Ascending aorta (tissue), 2 donors: ENCODE measurements at regions not wholly inside any gene's neighbourhood (a gene's known extent, or its start where the extent isn't known, plus 50 kb on each side); places are given as distances from the start of the nearest gene placed in this dataset.

Source experiments
- DNase-seq, 2 donors: peaks; one replicate each; pipeline ENCODE4 v3.0.0-alpha.2; 2019; ENCODE audit warnings: low spot score in 2 of 2
- H3K27ac ChIP-seq, 2 donors: fragments of 200-600 bp; sonication (generic); one replicate each; pipeline ENCODE4 v1.5.1; 2016 to 2017; ENCODE audit warnings: mild to moderate bottlenecking in 1 of 2
- H3K27me3 ChIP-seq: fragments of 200-600 bp; sonication (generic); one replicate; pipeline ENCODE4 v1.5.1; 2017
- H3K36me3 ChIP-seq, 2 donors: fragments of 200-600 bp; sonication (generic); one replicate each; pipeline ENCODE4 v1.5.1; 2016
- H3K4me1 ChIP-seq, 2 donors: fragments of 200-600 bp; sonication (generic); one replicate each; pipeline ENCODE4 v1.5.1; 2016 to 2017; ENCODE audit warnings: mild to moderate bottlenecking in 1 of 2
- H3K4me3 ChIP-seq, 2 donors: fragments of 200-600 bp; sonication (generic); one replicate each; pipeline ENCODE4 v1.5.1; 2016 to 2017; ENCODE audit warnings: mild to moderate bottlenecking in 1 of 2
- H3K9me3 ChIP-seq, 2 donors: fragments of 200-600 bp; sonication (generic); one replicate each; pipeline ENCODE4 v1.5.1; 2016
- intact Hi-C: fragments of 100-400 bp; cut with DNase I; formaldehyde crosslinking; loops from one replicate; pipeline ENCODE4 v1.15.1; 2023
- TF ChIP-seq, protein P1 (sequence below), 3 experiments: fragments of 200-600 bp in 2 of 3; fragments of 450-650 bp in 1 of 3; sonication (generic) in 2 of 3; IDR thresholded peaks; one replicate each; pipeline ENCODE4 v1.5.1; 2016 to 2019; ENCODE audit warnings: antibody characterized with exemption in 3 of 3, mild to moderate bottlenecking in 1 of 3, moderate library complexity in 1 of 3

- no peak overlapping the region for H3K4me3 ChIP-seq
- H3K27ac ChIP-seq, result no peak overlapping the region
- TF ChIP-seq, protein P1, sequence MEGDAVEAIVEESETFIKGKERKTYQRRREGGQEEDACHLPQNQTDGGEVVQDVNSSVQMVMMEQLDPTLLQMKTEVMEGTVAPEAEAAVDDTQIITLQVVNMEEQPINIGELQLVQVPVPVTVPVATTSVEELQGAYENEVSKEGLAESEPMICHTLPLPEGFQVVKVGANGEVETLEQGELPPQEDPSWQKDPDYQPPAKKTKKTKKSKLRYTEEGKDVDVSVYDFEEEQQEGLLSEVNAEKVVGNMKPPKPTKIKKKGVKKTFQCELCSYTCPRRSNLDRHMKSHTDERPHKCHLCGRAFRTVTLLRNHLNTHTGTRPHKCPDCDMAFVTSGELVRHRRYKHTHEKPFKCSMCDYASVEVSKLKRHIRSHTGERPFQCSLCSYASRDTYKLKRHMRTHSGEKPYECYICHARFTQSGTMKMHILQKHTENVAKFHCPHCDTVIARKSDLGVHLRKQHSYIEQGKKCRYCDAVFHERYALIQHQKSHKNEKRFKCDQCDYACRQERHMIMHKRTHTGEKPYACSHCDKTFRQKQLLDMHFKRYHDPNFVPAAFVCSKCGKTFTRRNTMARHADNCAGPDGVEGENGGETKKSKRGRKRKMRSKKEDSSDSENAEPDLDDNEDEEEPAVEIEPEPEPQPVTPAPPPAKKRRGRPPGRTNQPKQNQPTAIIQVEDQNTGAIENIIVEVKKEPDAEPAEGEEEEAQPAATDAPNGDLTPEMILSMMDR (IDR thresholded peaks at IDR 0.05), result no peak
- DNase-seq, result peak in 1 of 2 donors; percentile 50
- no peaks in the 10 kb centered on the region for H3K27me3 ChIP-seq
- intact Hi-C loops, result no loop called here
- H3K9me3 ChIP-seq, result no peaks in the 10 kb centered on the region
- no peaks in the 10 kb centered on the region for H3K36me3 ChIP-seq
- no peaks in the 10 kb centered on the region for H3K4me1 ChIP-seq
Measured at GRCh38 chr10:128712661-128713400, 586.6 kb upstream of the MKI67 start.

- Histone ChIP-seq H3K4me1 (no peaks in the 10 kb centered on the region), H3K36me3 (no peaks in the 10 kb centered on the region), H3K27ac (no peak overlapping the region), H3K4me3 (no peak overlapping the region), H3K27me3 (no peaks in the 10 kb centered on the region), H3K9me3 (no peaks in the 10 kb centered on the region)
- intact Hi-C loops, result no loop called here
- DNase-seq, result no peak
- TF ChIP-seq, protein P1 (IDR thresholded peaks at IDR 0.05), result no peak
Measured at GRCh38 chr10:128713471-128713870, 587.2 kb upstream of the MKI67 start.

DNA sequence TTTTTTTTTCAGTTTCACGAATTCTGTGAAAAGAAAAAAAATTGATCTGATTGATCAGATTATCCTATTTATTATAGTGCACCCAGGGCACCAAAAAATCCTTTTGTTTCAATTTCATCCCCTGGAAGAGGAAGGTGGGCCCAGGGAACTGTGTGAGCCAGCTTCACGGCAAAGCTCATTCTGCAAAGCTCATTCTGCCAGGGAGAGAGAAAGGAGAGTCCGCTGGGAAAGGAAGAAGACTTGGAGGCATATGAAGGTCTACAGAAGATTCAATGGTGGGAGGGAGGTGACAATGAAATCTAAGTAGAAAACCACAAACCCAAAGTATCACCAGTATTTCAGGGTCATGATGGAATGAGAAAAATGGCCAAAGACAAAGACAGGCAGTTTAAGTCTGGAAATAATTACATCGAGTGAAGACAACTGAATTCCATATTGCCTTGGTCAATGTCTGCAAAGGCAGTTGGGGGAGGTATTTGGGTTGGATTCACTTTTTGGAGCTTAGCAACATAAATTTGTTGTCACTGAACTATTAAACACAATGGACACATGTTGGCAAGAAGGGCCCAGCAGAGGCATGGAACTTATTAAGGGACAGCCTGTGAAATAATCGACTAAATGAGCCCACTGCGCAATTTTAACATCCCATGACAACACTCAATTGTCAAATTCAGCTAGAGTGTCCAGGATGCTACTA lies 587.8 kb upstream of the MKI67 start:
- TF ChIP-seq, protein P1 (IDR thresholded peaks at IDR 0.05), result no peak
- Histone ChIP-seq H3K4me3 (no peak overlapping the region), H3K27me3 (no peaks in the 10 kb centered on the region), H3K9me3 (no peaks in the 10 kb centered on the region), H3K36me3 (no peaks in the 10 kb centered on the region), H3K4me1 (no peaks in the 10 kb centered on the region), H3K27ac (no peak overlapping the region)
- intact Hi-C loops, result no loop called here
- no peak for DNase-seq

GRCh38 chr10:128714644-128715415 lies 588.6 kb upstream of the MKI67 start:
- intact Hi-C loops, result no loop called here
- Histone ChIP-seq H3K27me3 (no peaks in the 10 kb centered on the region), H3K4me1 (no peaks in the 10 kb centered on the region), H3K4me3 (no peak overlapping the region), H3K27ac (no peak overlapping the region), H3K36me3 (no peaks in the 10 kb centered on the region), H3K9me3 (no peaks in the 10 kb centered on the region)
- peak in 1 of 2 donors; percentile 9 for DNase-seq
- TF ChIP-seq, protein P1 (IDR thresholded peaks at IDR 0.05), result no peak

- Histone ChIP-seq H3K36me3 (no peaks in the 10 kb centered on the region), H3K4me1 (no peaks in the 10 kb centered on the region), H3K27me3 (no peaks in the 10 kb centered on the region), H3K27ac (no peak overlapping the region), H3K4me3 (no peak overlapping the region), H3K9me3 (no peaks in the 10 kb centered on the region)
- intact Hi-C loops, result no loop called here
- TF ChIP-seq, protein P1 (IDR thresholded peaks at IDR 0.05), result no peak
- DNase-seq, result peak in 1 of 2 donors; percentile 28
Measured at GRCh38 chr10:128716181-128716580, 590.0 kb upstream of the MKI67 start.
